ENCODE measurements at regions not wholly inside any gene's neighbourhood (a gene's known extent, or its start where the extent isn't known, plus 50 kb on each side); places are given as distances from the start of the nearest gene placed in this dataset.

DNA sequence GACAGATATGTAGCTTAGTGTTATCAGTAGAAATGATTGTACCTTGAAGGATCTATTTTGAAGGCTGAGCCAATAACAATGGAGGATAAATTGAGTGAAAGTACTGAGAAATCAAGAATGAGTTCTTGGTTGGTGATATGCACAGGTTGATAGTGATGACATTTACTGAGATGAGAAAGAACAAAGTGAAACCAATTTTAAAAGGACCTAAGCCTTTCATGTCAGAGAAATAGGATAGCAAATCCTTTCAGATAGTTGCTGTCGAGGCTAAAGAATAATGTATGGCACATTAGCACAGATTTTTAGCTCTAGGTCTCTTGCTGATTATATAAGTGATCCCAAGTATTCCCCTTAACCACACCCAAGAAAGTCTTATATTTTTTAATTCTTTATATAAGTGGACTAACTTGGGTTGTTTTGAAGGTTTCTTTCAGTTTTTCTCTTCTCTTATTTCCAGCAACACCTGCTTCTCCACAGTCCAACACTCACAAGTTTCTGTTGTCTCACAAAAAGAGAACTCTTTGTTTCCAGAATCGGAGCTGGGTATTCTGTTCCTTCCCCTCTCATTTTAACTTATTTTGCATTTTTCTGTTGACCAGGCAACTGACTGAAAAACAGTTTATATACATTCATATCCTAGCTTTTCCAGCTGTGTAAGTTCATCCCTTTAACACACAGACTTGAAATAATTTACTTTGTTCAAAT is 286.9 kb upstream of the ATP10B start:
- Histone ChIP-seq H3K27me3 (ENCODE audit: insufficient read depth, poor library complexity, severe bottlenecking) (no peaks in the 10 kb centered on the region), H3K4me1 (ENCODE audit: insufficient read depth, poor library complexity, severe bottlenecking) (no peaks in the 10 kb centered on the region), H3K4me3 (ENCODE audit: severe bottlenecking) (no peak overlapping the region), H3K9me3 (ENCODE audit: severe bottlenecking) (no peaks in the 10 kb centered on the region), H3K36me3 (ENCODE audit: low read depth) (no peaks in the 10 kb centered on the region), H3K27ac (ENCODE audit: poor library complexity, severe bottlenecking) (no peak overlapping the region)
- no peak for ATAC-seq (ENCODE audit: low read depth)
- TF ChIP-seq, protein P1, sequence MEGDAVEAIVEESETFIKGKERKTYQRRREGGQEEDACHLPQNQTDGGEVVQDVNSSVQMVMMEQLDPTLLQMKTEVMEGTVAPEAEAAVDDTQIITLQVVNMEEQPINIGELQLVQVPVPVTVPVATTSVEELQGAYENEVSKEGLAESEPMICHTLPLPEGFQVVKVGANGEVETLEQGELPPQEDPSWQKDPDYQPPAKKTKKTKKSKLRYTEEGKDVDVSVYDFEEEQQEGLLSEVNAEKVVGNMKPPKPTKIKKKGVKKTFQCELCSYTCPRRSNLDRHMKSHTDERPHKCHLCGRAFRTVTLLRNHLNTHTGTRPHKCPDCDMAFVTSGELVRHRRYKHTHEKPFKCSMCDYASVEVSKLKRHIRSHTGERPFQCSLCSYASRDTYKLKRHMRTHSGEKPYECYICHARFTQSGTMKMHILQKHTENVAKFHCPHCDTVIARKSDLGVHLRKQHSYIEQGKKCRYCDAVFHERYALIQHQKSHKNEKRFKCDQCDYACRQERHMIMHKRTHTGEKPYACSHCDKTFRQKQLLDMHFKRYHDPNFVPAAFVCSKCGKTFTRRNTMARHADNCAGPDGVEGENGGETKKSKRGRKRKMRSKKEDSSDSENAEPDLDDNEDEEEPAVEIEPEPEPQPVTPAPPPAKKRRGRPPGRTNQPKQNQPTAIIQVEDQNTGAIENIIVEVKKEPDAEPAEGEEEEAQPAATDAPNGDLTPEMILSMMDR (IDR thresholded peaks at IDR 0.05; ENCODE audit: poor library complexity, severe bottlenecking) = no peak
- no peak for DNase-seq (ENCODE audit: low spot score)

DNA sequence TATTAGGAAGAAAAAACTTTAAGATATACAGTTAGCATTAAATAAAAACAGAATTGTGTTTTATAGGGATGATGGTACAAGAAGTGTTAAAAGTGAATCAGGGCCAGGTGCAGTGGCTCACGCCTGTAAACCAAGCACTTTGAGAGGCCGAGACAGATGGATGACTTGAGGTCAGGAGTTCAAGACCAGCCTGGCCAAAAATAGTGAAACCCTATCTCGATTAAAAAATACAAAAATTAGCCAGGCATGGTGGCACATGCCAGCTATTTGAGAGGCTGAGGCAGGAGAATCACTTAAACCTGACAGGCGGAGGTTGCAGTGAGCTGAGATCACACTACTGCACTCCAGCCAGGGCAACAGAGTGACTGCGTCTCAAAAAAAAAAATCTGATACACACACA is 282.9 kb upstream of the ATP10B start:
- Histone ChIP-seq H3K27me3 (ENCODE audit: insufficient read depth, poor library complexity, severe bottlenecking) (no peaks in the 10 kb centered on the region), H3K4me3 (ENCODE audit: severe bottlenecking) (no peak overlapping the region), H3K27ac (ENCODE audit: poor library complexity, severe bottlenecking) (no peak overlapping the region), H3K4me1 (ENCODE audit: insufficient read depth, poor library complexity, severe bottlenecking) (no peaks in the 10 kb centered on the region), H3K9me3 (ENCODE audit: severe bottlenecking) (no peaks in the 10 kb centered on the region), H3K36me3 (ENCODE audit: low read depth) (no peaks in the 10 kb centered on the region)
- ATAC-seq (ENCODE audit: low read depth) (no peak), DNase-seq (ENCODE audit: low spot score) (no peak)
- TF ChIP-seq, protein P1 (IDR thresholded peaks at IDR 0.05; ENCODE audit: poor library complexity, severe bottlenecking) = no peak

DNA sequence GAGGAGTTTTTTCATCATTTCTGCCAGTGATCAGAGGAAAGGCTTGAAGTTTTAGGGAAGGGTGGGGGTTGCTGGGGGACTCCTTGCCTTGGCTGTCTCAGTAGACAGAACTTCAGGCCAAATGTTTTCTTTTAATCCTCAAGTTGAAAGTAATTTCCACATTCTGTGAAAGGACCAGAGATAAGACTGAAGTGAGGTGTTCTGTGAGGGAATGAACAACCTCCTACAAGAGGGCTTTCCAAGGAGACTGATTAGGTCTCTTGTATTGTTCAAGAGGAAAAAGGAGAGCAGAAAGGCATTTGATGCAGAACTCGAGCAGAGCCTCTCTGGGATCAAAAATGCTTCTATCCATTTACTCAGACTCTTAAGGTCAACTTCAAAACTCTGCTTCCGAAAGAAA is 282.1 kb upstream of the ATP10B start:
- TF ChIP-seq, protein P1 (IDR thresholded peaks at IDR 0.05; ENCODE audit: poor library complexity, severe bottlenecking) = no peak
- ATAC-seq (ENCODE audit: low read depth) = no peak

DNA sequence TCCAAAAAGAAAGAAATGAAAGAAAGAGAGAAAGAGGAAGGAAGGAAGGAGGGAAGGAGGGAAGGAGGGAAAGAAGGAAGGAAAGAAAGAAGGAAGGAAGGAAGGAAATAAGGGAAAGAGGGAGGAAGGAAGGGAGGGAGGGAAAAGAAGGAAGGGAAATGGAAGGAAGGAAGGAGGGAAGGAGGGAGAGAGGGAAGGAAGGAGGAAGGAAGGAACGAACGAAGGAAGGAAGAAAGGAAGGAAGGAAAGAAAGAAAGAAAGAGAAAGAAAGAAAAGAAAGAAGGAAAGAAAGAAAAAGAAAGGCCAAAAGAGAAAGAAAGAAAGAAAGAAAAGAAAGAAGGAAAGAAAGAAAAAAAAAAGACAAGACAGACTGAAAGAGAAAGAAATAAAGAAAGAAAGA is 263.9 kb upstream of the ATP10B start:
- ATAC-seq (ENCODE audit: low read depth) (no peak), DNase-seq (ENCODE audit: low spot score) (no peak)

More for the DNA sequence above, 282.1 kb upstream of the ATP10B start:
- no peak for DNase-seq (ENCODE audit: low spot score)
- Histone ChIP-seq H3K27me3 (ENCODE audit: insufficient read depth, poor library complexity, severe bottlenecking) (no peaks in the 10 kb centered on the region), H3K27ac (ENCODE audit: poor library complexity, severe bottlenecking) (no peak overlapping the region), H3K4me1 (ENCODE audit: insufficient read depth, poor library complexity, severe bottlenecking) (no peaks in the 10 kb centered on the region), H3K9me3 (ENCODE audit: severe bottlenecking) (no peaks in the 10 kb centered on the region), H3K4me3 (ENCODE audit: severe bottlenecking) (no peak overlapping the region), H3K36me3 (ENCODE audit: low read depth) (no peaks in the 10 kb centered on the region)

DNA sequence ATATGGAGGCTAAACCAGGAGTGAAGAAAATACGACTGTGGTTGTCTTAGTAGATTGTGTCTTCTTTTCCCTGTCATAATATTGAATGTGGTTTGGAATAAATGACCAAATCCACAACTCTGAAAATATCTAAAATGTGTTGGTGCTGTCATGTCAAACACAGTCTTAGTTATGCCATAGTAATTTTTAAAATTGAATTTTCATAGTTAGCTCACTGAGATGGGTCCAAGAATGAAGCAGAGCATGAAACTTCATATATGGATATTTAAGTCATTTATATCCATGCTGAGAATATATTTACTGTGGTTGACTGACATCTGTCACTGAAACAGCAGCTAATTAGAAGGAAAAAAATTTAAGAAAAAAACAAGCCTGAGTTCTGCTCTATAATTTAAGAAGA is 260.4 kb upstream of the ATP10B start:
- DNase-seq (ENCODE audit: low spot score) = no peak
- no peak for ATAC-seq (ENCODE audit: low read depth)
- Histone ChIP-seq H3K27me3 (ENCODE audit: insufficient read depth, poor library complexity, severe bottlenecking) (no peaks in the 10 kb centered on the region), H3K27ac (ENCODE audit: poor library complexity, severe bottlenecking) (no peak overlapping the region), H3K9me3 (ENCODE audit: severe bottlenecking) (peaks cover 2% of the 10 kb centered on the region), H3K4me3 (ENCODE audit: severe bottlenecking) (no peak overlapping the region), H3K36me3 (ENCODE audit: low read depth) (no peaks in the 10 kb centered on the region), H3K4me1 (ENCODE audit: insufficient read depth, poor library complexity, severe bottlenecking) (no peaks in the 10 kb centered on the region)
- TF ChIP-seq, protein P1 (IDR thresholded peaks at IDR 0.05; ENCODE audit: poor library complexity, severe bottlenecking) = no peak

More for the DNA sequence above, 263.9 kb upstream of the ATP10B start:
- TF ChIP-seq, protein P1 (IDR thresholded peaks at IDR 0.05; ENCODE audit: poor library complexity, severe bottlenecking) = no peak
- Histone ChIP-seq H3K4me1 (ENCODE audit: insufficient read depth, poor library complexity, severe bottlenecking) (no peaks in the 10 kb centered on the region), H3K9me3 (ENCODE audit: severe bottlenecking) (no peaks in the 10 kb centered on the region), H3K27ac (ENCODE audit: poor library complexity, severe bottlenecking) (no peak overlapping the region), H3K36me3 (ENCODE audit: low read depth) (no peaks in the 10 kb centered on the region), H3K27me3 (ENCODE audit: insufficient read depth, poor library complexity, severe bottlenecking) (peaks cover 6% of the 10 kb centered on the region), H3K4me3 (ENCODE audit: severe bottlenecking) (no peak overlapping the region)
